D721Med (cell line): ENCODE measurements at regions not wholly inside any gene's neighbourhood (a gene's known extent, or its start where the extent isn't known, plus 50 kb on each side); places are given as distances from the start of the nearest gene placed in this dataset.

Experiments used
- DNase-seq: peaks from one replicate; pipeline ENCODE4 v3.0.0; 2011; ENCODE audit warnings: low spot score; ENCODE audit not compliant: insufficient read length
- FAIRE-seq: peaks from 2 replicates; lab custom pipeline; 2011; peaks lifted over from hg19 to GRCh38; lab: Jason Lieb, UNC
- CTCF ChIP-seq: IDR thresholded peaks from 2 replicates; pipeline ENCODE4 v1.5.1; 2012; ENCODE audit warnings: mild to moderate bottlenecking, control low read depth; ENCODE audit not compliant: insufficient read depth; ENCODE audit errors: missing control alignments

- no peak for FAIRE-seq
- no peak for DNase-seq
- no peak for TF ChIP-seq CTCF
These were observed 649.0 kb downstream of the TMTC2 start for GRCh38 chr12:83335748-83336147.

GRCh38 chr12:83326666-83327065 is 640.0 kb downstream of the TMTC2 start:
- DNase-seq (no peak), FAIRE-seq (no peak)
- no peak for TF ChIP-seq CTCF

GRCh38 chr12:83323866-83324265 is 637.2 kb downstream of the TMTC2 start:
- FAIRE-seq: no peak
- TF ChIP-seq CTCF: no peak

GRCh38 chr12:83322809-83323208 is 636.1 kb downstream of the TMTC2 start:
- no peak for FAIRE-seq

More at GRCh38 chr12:83323866-83324265, 637.2 kb downstream of the TMTC2 start:
- DNase-seq: no peak

GRCh38 chr12:83321971-83322370 is 635.3 kb downstream of the TMTC2 start:
- no peak for TF ChIP-seq CTCF
- FAIRE-seq (no peak), DNase-seq (no peak)

More at GRCh38 chr12:83322809-83323208, 636.1 kb downstream of the TMTC2 start:
- DNase-seq: no peak
- no peak for TF ChIP-seq CTCF

- FAIRE-seq (no peak), DNase-seq (no peak)
- no peak for TF ChIP-seq CTCF
These were observed 633.6 kb downstream of the TMTC2 start for GRCh38 chr12:83320350-83320749.

GRCh38 chr12:83318386-83319098 is 631.8 kb downstream of the TMTC2 start:
- no peak for TF ChIP-seq CTCF
- FAIRE-seq (no peak), DNase-seq (no peak)
